MM.1S (cell line): ENCODE measurements at regions not wholly inside any gene's neighbourhood (a gene's known extent, or its start where the extent isn't known, plus 50 kb on each side); places are given as distances from the start of the nearest gene placed in this dataset.

Experiments
- DNase-seq: peaks from one replicate; pipeline ENCODE4 v3.0.0-alpha.2; 2015
- H2AFZ ChIP-seq: fragments of 300-600 bp; sonication (generic); 2 replicates; pipeline ENCODE4 v1.6.0; 2016; ENCODE audit warnings: antibody characterized with exemption, low read length
- H3F3A ChIP-seq: fragments of 300-600 bp; sonication (generic); 2 replicates; pipeline ENCODE4 v1.6.1; 2016; ENCODE audit warnings: mild to moderate bottlenecking, antibody characterized with exemption, low read length, moderate library complexity, mixed read lengths; ENCODE audit not compliant: insufficient read depth
- H3K27ac ChIP-seq: fragments of 300-600 bp; sonication (generic); 2 replicates; pipeline ENCODE4 v1.5.1; 2016; ENCODE audit warnings: mild to moderate bottlenecking, low read length
- H3K27me3 ChIP-seq: fragments of 300-600 bp; sonication (generic); replicated peaks from 2 replicates; pipeline ENCODE4 v1.6.0; 2016; ENCODE audit warnings: low read length; ENCODE audit not compliant: insufficient read depth
- H3K36me3 ChIP-seq: fragments of 300-600 bp; sonication (generic); replicated peaks from 2 replicates; pipeline ENCODE4 v1.6.1; 2016; ENCODE audit warnings: mild to moderate bottlenecking, low read length, mixed read lengths; ENCODE audit not compliant: insufficient read depth
- H3K4me1 ChIP-seq: fragments of 300-600 bp; sonication (generic); 2 replicates; pipeline ENCODE4 v1.6.1; 2016; ENCODE audit warnings: low read length, mixed read lengths
- H3K4me2 ChIP-seq: fragments of 300-600 bp; sonication (generic); 2 replicates; pipeline ENCODE4 v1.6.0; 2016; ENCODE audit warnings: low read depth, low read length
- H3K4me3 ChIP-seq: fragments of 300-600 bp; sonication (generic); 2 replicates; pipeline ENCODE4 v1.5.1; 2016; ENCODE audit warnings: low read length, mixed read lengths
- H3K79me2 ChIP-seq: fragments of 300-600 bp; sonication (generic); 2 replicates; pipeline ENCODE4 v1.6.1; 2016; ENCODE audit warnings: mixed run types, low read length, mixed read lengths
- H3K9ac ChIP-seq: fragments of 300-600 bp; sonication (generic); 2 replicates; pipeline ENCODE4 v1.6.1; 2016; ENCODE audit warnings: low read length, mixed read lengths
- H3K9me2 ChIP-seq: fragments of 300-600 bp; sonication (generic); replicated peaks from 2 replicates; pipeline ENCODE4 v1.6.1; 2016; ENCODE audit warnings: mild to moderate bottlenecking, low read length, mixed read lengths; ENCODE audit not compliant: insufficient read depth
- H3K9me3 ChIP-seq: fragments of 300-600 bp; sonication (generic); replicated peaks from 2 replicates; pipeline ENCODE4 v1.6.1; 2016; ENCODE audit warnings: mild to moderate bottlenecking, low read length, mixed read lengths; ENCODE audit not compliant: insufficient read depth
- H4K20me1 ChIP-seq: fragments of 300-600 bp; sonication (generic); 2 replicates; pipeline ENCODE4 v1.6.1; 2016; ENCODE audit warnings: mild to moderate bottlenecking, low read length, moderate library complexity, mixed read lengths; ENCODE audit not compliant: insufficient read depth
- CTCF ChIP-seq: fragments of 300-600 bp; sonication (generic); IDR thresholded peaks from 2 replicates; pipeline ENCODE4 v1.5.1; 2016; ENCODE audit warnings: antibody characterized with exemption, low read length, mixed read lengths
- EZH2 ChIP-seq: fragments of 300-600 bp; sonication (generic); optimal IDR thresholded peaks from 2 replicates; pipeline ENCODE3; 2017; ENCODE audit warnings: low read depth, mild to moderate bottlenecking, antibody characterized with exemption, low read length, mixed read lengths
- EZH2phosphoT487 ChIP-seq: fragments of 300-600 bp; sonication (generic); IDR thresholded peaks from 2 replicates; pipeline ENCODE4 v1.6.1; 2018; ENCODE audit warnings: antibody characterized with exemption, low read length

- Histone ChIP-seq H2AFZ (no peak overlapping the region), H3K4me2 (no peak overlapping the region), H3K27me3 (peaks cover 67% of the 10 kb centered on the region), H3K9me2 (no peaks in the 10 kb centered on the region), H3K9ac (no peak overlapping the region), H3K9me3 (no peaks in the 10 kb centered on the region), H3K4me3 (no peak overlapping the region), H3K36me3 (no peaks in the 10 kb centered on the region), H3F3A (no peaks in the 10 kb centered on the region), H3K27ac (no peak overlapping the region), H3K79me2 (no peaks in the 10 kb centered on the region), H4K20me1 (no peaks in the 10 kb centered on the region), H3K4me1 (no peaks in the 10 kb centered on the region)
- no peak for TF ChIP-seq EZH2
- no peak for TF ChIP-seq CTCF
- TF ChIP-seq EZH2phosphoT487 = no peak
- no peak for DNase-seq
Observed at GRCh38 chr12:132439333-132439904, 50.5 kb upstream of the FBRSL1 start.

GRCh38 chr12:132438726-132439125 lies 51.2 kb upstream of the FBRSL1 start:
- no peak overlapping the region for H3K4me2 ChIP-seq
- no peaks in the 10 kb centered on the region for H3K9me3 ChIP-seq
- no peak for DNase-seq
- no peak overlapping the region for H2AFZ ChIP-seq
- H3K36me3 ChIP-seq = no peaks in the 10 kb centered on the region
- no peaks in the 10 kb centered on the region for H3K79me2 ChIP-seq
- no peak overlapping the region for H3K27ac ChIP-seq
- H3F3A ChIP-seq = no peaks in the 10 kb centered on the region
- no peaks in the 10 kb centered on the region for H3K4me1 ChIP-seq
- no peak overlapping the region for H3K9ac ChIP-seq
- H3K9me2 ChIP-seq = no peaks in the 10 kb centered on the region
- H3K4me3 ChIP-seq = no peak overlapping the region
- no peak for TF ChIP-seq CTCF
- TF ChIP-seq EZH2 = no peak
- no peak for TF ChIP-seq EZH2phosphoT487
- peaks cover 71% of the 10 kb centered on the region for H3K27me3 ChIP-seq
- no peaks in the 10 kb centered on the region for H4K20me1 ChIP-seq

GRCh38 chr12:132437943-132438700 lies 51.8 kb upstream of the FBRSL1 start:
- no peaks in the 10 kb centered on the region for H3K9me3 ChIP-seq
- no peak overlapping the region for H3K4me3 ChIP-seq
- no peak overlapping the region for H3K9ac ChIP-seq
- H3K79me2 ChIP-seq = no peaks in the 10 kb centered on the region
- H3K9me2 ChIP-seq = no peaks in the 10 kb centered on the region
- no peaks in the 10 kb centered on the region for H3F3A ChIP-seq
- no peaks in the 10 kb centered on the region for H3K4me1 ChIP-seq
- H3K36me3 ChIP-seq = no peaks in the 10 kb centered on the region
- no peaks in the 10 kb centered on the region for H4K20me1 ChIP-seq
- H2AFZ ChIP-seq = no peak overlapping the region
- H3K27ac ChIP-seq = no peak overlapping the region
- TF ChIP-seq EZH2phosphoT487 (no peak), CTCF (no peak), EZH2 (no peak)
- no peak for DNase-seq
- no peak overlapping the region for H3K4me2 ChIP-seq
- H3K27me3 ChIP-seq = peaks cover 66% of the 10 kb centered on the region
